Karpas-422 (cell line): ENCODE measurements at regions not wholly inside any gene's neighbourhood (a gene's known extent, or its start where the extent isn't known, plus 50 kb on each side); places are given as distances from the start of the nearest gene placed in this dataset.
"Not testable (repeated sequence)": the region's sequence is repeated elsewhere in the genome, so short reads cannot be mapped to it uniquely, and the experiment has no call there.

ENCODE experiments used
- DNase-seq: peaks from one replicate; pipeline ENCODE4 v3.0.0-alpha.2; 2015
- H2AFZ ChIP-seq: fragments of 200-600 bp; sonication (generic); 2 replicates; pipeline ENCODE4 v1.6.1; 2014; ENCODE audit warnings: antibody characterized with exemption, low read length, mixed read lengths
- H3K27ac ChIP-seq: fragments of 200-600 bp; sonication (generic); 2 replicates; pipeline ENCODE4 v1.5.1; 2014; ENCODE audit warnings: mild to moderate bottlenecking, low read length, moderate library complexity
- H3K27me3 ChIP-seq: fragments of 200-600 bp; sonication (generic); 2 replicates; pipeline ENCODE4 v1.6.1; 2014; ENCODE audit warnings: low read length, mixed read lengths
- H3K36me3 ChIP-seq: fragments of 200-600 bp; sonication (generic); 2 replicates; pipeline ENCODE4 v1.6.1; 2014; ENCODE audit warnings: low read length, mixed read lengths; ENCODE audit not compliant: insufficient read depth
- H3K4me1 ChIP-seq: fragments of 200-600 bp; sonication (generic); 2 replicates; pipeline ENCODE4 v1.6.1; 2014; ENCODE audit warnings: mild to moderate bottlenecking, low read length, mixed read lengths
- H3K4me2 ChIP-seq: fragments of 200-600 bp; sonication (generic); 2 replicates; pipeline ENCODE4 v1.6.1; 2014; ENCODE audit warnings: low read length, low read depth, mild to moderate bottlenecking; ENCODE audit not compliant: poor library complexity, severe bottlenecking
- H3K4me3 ChIP-seq: fragments of 200-600 bp; sonication (generic); 2 replicates; pipeline ENCODE4 v1.5.1; 2014; ENCODE audit warnings: mild to moderate bottlenecking, antibody characterized with exemption, low read length, mixed read lengths
- H3K79me2 ChIP-seq: fragments of 200-600 bp; sonication (generic); 2 replicates; pipeline ENCODE4 v1.6.1; 2014; ENCODE audit warnings: mild to moderate bottlenecking, low read length, mixed read lengths
- H3K9ac ChIP-seq: fragments of 200-600 bp; sonication (generic); 2 replicates; pipeline ENCODE4 v1.6.0; 2014; ENCODE audit warnings: low read length
- H3K9me2 ChIP-seq: fragments of 200-600 bp; sonication (generic), shearing (Covaris generic); replicated peaks from 2 replicates; pipeline ENCODE4 v1.6.0; 2014; ENCODE audit warnings: mild to moderate bottlenecking, low read length, moderate library complexity; ENCODE audit not compliant: insufficient read depth
- H3K9me3 ChIP-seq: fragments of 300-700, 200-600 bp; sonication (generic); 2 replicates; pipeline ENCODE4 v1.6.1; 2014; ENCODE audit warnings: low read length, mixed read lengths
- H4K20me1 ChIP-seq: fragments of 200-600 bp; sonication (generic); 2 replicates; pipeline ENCODE4 v1.6.1; 2014; ENCODE audit warnings: mild to moderate bottlenecking, antibody characterized with exemption, low read length, low read depth; ENCODE audit not compliant: insufficient read depth

DNA sequence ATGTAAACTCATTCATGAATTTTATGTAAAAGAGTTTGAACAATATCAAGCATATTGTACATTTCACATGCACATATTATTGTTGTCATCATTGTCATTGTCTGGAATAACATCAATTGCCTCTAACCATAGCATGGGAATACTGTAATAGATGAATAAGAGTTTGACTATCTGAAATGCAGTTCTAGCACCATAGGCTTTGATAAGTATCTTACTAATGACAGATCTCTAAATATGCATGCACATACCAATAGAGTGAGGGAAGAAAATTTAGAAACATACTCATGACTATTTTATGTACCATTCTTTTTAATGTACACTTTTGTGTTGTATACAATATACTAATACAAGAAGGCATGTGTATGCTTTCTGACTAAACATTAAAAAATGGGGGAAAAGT is 161.6 kb upstream of the SPRY1 start:
- no peaks in the 10 kb centered on the region for H3K27me3 ChIP-seq
- H3K9ac ChIP-seq = no peak overlapping the region
- H2AFZ ChIP-seq = no peak overlapping the region
- no peaks in the 10 kb centered on the region for H3K79me2 ChIP-seq
- no peak for DNase-seq
- H4K20me1 ChIP-seq = no peaks in the 10 kb centered on the region
- no peak overlapping the region for H3K4me2 ChIP-seq
- no peaks in the 10 kb centered on the region for H3K36me3 ChIP-seq
- H3K27ac ChIP-seq = no peak overlapping the region
- H3K4me3 ChIP-seq = no peak overlapping the region
- H3K9me2 ChIP-seq = no peaks in the 10 kb centered on the region
- H3K9me3 ChIP-seq = no peaks in the 10 kb centered on the region
- no peaks in the 10 kb centered on the region; the same call in 1 of the 2 replicates for H3K4me1 ChIP-seq

DNA sequence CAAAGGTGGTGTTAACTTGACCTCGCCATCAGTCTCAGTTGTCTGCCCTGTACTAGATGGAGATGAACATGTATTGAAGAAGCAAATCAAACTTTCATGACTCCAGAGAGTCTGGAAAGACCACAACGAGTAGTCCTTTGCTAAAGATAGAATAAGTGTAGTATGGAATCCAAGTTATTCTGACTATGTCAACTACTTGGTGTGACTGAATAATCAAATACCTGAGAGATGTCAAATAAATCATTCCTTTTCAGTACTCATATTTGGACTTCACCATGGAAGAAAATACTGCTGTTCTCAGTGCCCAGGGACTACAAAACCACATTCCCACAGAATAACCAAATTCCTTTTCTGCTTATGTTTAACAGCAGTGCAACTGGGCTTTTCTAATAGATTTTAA is 161.2 kb upstream of the SPRY1 start:
- no peak for DNase-seq
- H3K4me2 ChIP-seq = no peak overlapping the region
- H3K9ac ChIP-seq = no peak overlapping the region
- no peak overlapping the region for H3K27ac ChIP-seq
- H3K36me3 ChIP-seq = no peaks in the 10 kb centered on the region
- no peak overlapping the region for H3K4me3 ChIP-seq
- no peaks in the 10 kb centered on the region for H3K9me3 ChIP-seq
- H3K79me2 ChIP-seq = no peaks in the 10 kb centered on the region
- no peaks in the 10 kb centered on the region for H4K20me1 ChIP-seq
- H2AFZ ChIP-seq = no peak overlapping the region
- H3K27me3 ChIP-seq = no peaks in the 10 kb centered on the region
- H3K9me2 ChIP-seq = no peaks in the 10 kb centered on the region
- no peaks in the 10 kb centered on the region; the same call in 1 of the 2 replicates for H3K4me1 ChIP-seq

DNA sequence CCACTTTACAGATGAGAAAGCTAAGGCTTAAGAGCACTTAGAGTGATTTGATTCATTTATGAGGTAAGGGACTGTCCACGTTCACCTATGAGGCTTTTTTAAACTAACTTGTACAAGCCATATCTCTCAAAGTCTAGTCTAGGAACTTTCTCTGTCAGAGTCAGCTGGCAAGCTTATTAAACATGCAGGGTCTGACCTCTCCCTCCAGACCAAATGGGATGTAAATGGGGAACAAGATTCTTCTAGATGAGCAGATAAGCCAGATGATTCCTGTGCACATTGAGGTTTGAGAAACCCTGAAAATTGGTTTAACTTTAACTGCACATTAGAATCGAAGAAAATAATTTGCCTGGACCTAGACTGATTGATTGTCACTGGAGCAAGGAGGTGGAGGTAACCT is 160.0 kb upstream of the SPRY1 start:
- Histone ChIP-seq H3K4me1 (no peaks in the 10 kb centered on the region), H3K27me3 (no peaks in the 10 kb centered on the region), H3K9me2 (no peaks in the 10 kb centered on the region), H4K20me1 (no peaks in the 10 kb centered on the region), H3K9ac (no peak overlapping the region), H3K27ac (no peak overlapping the region), H3K79me2 (no peaks in the 10 kb centered on the region), H3K4me2 (no peak overlapping the region), H3K36me3 (no peaks in the 10 kb centered on the region), H2AFZ (no peak overlapping the region), H3K9me3 (no peaks in the 10 kb centered on the region), H3K4me3 (no peak overlapping the region)
- DNase-seq = no peak

DNA sequence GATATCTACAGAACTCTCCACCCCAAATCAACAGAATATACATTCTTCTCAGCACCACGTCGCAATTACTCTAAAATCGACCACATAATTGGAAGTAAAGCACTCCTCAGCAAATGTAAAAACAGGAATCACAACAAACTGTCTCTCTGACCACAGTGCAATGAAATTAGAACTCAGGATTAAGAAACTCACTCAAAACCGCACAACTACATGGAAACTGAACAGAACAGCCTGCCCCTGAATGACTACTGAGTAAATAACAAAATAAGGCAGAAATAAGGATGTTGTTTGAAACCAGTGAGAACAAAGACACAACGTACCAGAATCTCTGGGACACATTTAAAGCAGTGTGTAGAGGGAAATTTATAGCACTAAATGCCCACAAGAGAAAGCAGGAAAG is 156.3 kb upstream of the SPRY1 start:
- not testable (repeated sequence) for H3K4me3 ChIP-seq, H3K4me2 ChIP-seq, H3K9me3 ChIP-seq, H3K36me3 ChIP-seq, H3K27ac ChIP-seq, H4K20me1 ChIP-seq, H3K9me2 ChIP-seq, H3K27me3 ChIP-seq, H3K79me2 ChIP-seq, H2AFZ ChIP-seq, H3K9ac ChIP-seq
- peaks cover 12% of the 10 kb centered on the region for H3K4me1 ChIP-seq
- peak; percentile 7 for DNase-seq

DNA sequence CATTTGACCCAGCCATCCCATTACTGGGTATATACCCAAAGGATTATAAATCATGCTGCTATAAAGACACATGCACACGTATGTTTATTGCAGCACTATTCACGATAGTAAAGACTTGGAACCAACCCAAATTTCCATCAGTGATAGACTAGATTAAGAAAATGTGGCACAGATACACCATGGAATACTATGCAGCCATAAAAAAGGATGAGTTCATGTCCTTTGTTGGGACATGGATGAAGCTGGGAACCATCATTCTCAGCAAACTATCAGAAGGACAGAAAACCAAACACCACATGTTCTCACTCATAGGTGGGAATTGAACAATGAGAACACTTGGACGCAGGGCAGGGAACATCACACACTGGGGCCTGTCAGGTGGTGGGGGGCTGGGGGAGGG is 153.4 kb upstream of the SPRY1 start:
- not testable (repeated sequence) for H3K9ac ChIP-seq, H2AFZ ChIP-seq, H3K36me3 ChIP-seq, H3K4me3 ChIP-seq, DNase-seq, H3K9me2 ChIP-seq, H3K79me2 ChIP-seq, H4K20me1 ChIP-seq, H3K9me3 ChIP-seq, H3K27me3 ChIP-seq, H3K4me2 ChIP-seq, H3K27ac ChIP-seq
- peaks cover 26% of the 10 kb centered on the region for H3K4me1 ChIP-seq

DNA sequence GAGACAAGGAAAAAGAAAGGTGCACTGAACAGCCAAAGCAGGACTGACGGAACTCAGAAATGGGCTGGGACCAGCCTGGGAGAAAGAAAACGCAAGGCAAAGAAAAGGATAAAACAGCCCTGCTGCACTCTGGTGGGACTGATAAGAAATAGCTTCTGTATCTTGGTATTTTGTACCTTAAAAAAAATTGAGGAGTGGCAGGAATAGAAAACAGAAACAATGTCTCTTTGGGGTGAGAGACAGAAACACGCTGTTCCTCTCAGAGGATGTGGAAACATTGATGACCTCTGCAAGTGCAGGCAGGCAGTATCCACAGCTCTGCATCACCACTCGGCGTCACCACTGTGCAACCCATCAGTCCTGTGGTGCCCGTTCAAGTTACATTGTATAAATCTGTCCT is 152.5 kb upstream of the SPRY1 start:
- H3K36me3 ChIP-seq = no peaks in the 10 kb centered on the region
- H4K20me1 ChIP-seq = no peaks in the 10 kb centered on the region
- H3K79me2 ChIP-seq = 0 out of 2 replicates have a peak, but pooled peaks cover 3% of the 10 kb centered on the region
- no peak overlapping the region for H2AFZ ChIP-seq
- H3K4me2 ChIP-seq = no peak overlapping the region
- no peak overlapping the region for H3K4me3 ChIP-seq
- peaks cover 26% of the 10 kb centered on the region for H3K4me1 ChIP-seq
- H3K27ac ChIP-seq = no peak overlapping the region
- H3K9ac ChIP-seq = no peak overlapping the region
- peak; percentile 37 for DNase-seq
- no peaks in the 10 kb centered on the region for H3K9me3 ChIP-seq
- H3K27me3 ChIP-seq = no peaks in the 10 kb centered on the region
- H3K9me2 ChIP-seq = no peaks in the 10 kb centered on the region

DNA sequence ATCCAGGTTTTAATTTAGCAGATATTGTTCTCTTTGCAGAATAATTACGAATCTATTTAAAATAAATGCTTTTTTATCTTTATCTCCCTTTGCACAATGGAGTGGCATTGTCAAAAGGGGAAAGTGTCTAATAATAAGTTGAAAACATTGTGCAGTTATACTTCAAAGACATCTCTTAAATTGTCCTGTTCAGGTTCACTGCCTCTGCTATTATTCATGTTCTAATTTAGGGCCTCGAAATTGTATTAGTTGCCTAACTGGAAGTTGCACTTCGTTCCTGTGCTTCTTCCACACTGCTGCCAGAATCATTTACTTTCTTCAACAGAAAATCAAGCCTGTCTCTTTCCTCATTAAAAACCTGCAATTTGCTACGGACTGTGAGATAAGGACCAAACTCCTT is 150.5 kb upstream of the SPRY1 start:
- H4K20me1 ChIP-seq = no peaks in the 10 kb centered on the region
- H3K27ac ChIP-seq = peak overlapping the region; percentile 57
- no peak overlapping the region for H2AFZ ChIP-seq
- H3K9me3 ChIP-seq = no peaks in the 10 kb centered on the region
- H3K9ac ChIP-seq = no peak overlapping the region
- peak overlapping the region; percentile 66 for H3K4me2 ChIP-seq
- DNase-seq = peak; percentile 41
- 0 out of 2 replicates have a peak, but pooled peaks cover 3% of the 10 kb centered on the region for H3K79me2 ChIP-seq
- H3K4me3 ChIP-seq = no peak overlapping the region; the same call in 1 of the 2 replicates
- peaks cover 26% of the 10 kb centered on the region for H3K4me1 ChIP-seq
- H3K27me3 ChIP-seq = no peaks in the 10 kb centered on the region
- H3K9me2 ChIP-seq = no peaks in the 10 kb centered on the region
- H3K36me3 ChIP-seq = no peaks in the 10 kb centered on the region

DNA sequence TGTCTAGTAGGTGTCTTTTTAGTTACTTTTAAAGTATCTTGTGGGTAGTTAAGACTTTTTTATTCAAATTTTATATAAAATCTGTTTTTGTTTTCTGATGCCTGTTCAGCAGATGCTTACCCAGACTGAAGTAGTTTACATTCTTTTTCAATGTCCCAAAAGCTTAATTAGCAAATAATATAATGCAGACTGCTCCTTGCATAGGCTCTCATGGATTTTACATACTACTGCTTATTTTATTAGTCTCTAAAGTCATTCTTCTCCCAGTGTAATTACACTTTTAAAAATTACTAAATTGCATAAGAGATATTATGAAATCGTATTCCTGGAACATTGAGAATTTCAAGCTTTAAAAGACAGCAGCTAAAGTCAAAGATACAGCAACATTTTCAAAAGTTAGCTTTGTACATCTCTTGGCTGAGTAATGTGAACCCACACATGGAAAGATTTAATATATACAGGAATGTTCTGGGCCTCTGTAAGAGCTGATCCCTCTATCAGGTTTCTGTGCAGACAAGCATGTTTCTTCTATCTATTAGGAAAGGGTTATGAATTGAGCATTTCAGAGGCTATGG is 148.4 kb upstream of the SPRY1 start:
- no peak overlapping the region for H3K4me3 ChIP-seq
- 0 out of 2 replicates have a peak, but pooled peaks cover 3% of the 10 kb centered on the region for H3K79me2 ChIP-seq
- H3K4me1 ChIP-seq = peaks cover 26% of the 10 kb centered on the region
- no peak overlapping the region; the same call in 1 of the 2 replicates for H3K27ac ChIP-seq
- DNase-seq = peak; percentile 30
- H3K27me3 ChIP-seq = no peaks in the 10 kb centered on the region
- H3K4me2 ChIP-seq = no peak overlapping the region
- no peaks in the 10 kb centered on the region for H3K9me3 ChIP-seq
- H3K9me2 ChIP-seq = no peaks in the 10 kb centered on the region
- H3K36me3 ChIP-seq = no peaks in the 10 kb centered on the region
- H4K20me1 ChIP-seq = no peaks in the 10 kb centered on the region
- no peak overlapping the region for H2AFZ ChIP-seq
- no peak overlapping the region for H3K9ac ChIP-seq
